ENCODE measurements at regions not wholly inside any gene's neighbourhood (a gene's known extent, or its start where the extent isn't known, plus 50 kb on each side); places are given as distances from the start of the nearest gene placed in this dataset.
"Not testable (repeated sequence)": the region's sequence is repeated elsewhere in the genome, so short reads cannot be mapped to it uniquely, and the experiment has no call there.

- TF ChIP-seq BCL11A (IDR thresholded peaks at IDR 0.05; ENCODE audit: low read depth, low read length), result no peak
- no peak for TF ChIP-seq HDAC6 (IDR thresholded peaks at IDR 0.05; ENCODE audit: unreplicated experiment)
- no peak for TF ChIP-seq ZBTB33 (IDR thresholded peaks at IDR 0.05)
- no peak for TF ChIP-seq BCL3 (IDR thresholded peaks at IDR 0.05; ENCODE audit: borderline replicate concordance, insufficient read depth, low read depth, low read length, poor library complexity, severe bottlenecking)
- TF ChIP-seq ZBTB4 (CRISPR knock-in tag; IDR thresholded peaks at IDR 0.05), result no peak
- TF ChIP-seq RCOR1 (conservative IDR thresholded peaks at IDR 0.05; ENCODE audit: low read depth, low read length), result no peak
- no peak for TF ChIP-seq LARP7 (IDR thresholded peaks at IDR 0.05)
- no peak for TF ChIP-seq IRF4 (IDR thresholded peaks at IDR 0.05; ENCODE audit: low read depth, low read length)
These were observed 388.7 kb downstream of the NPHP4 start (continued) for GRCh38 chr1:5603353-5604104.

GRCh38 chr1:5602718-5603117 lies 389.5 kb downstream of the NPHP4 start:
- H3K79me2 ChIP-seq (ENCODE audit: control insufficient read depth, insufficient read depth, low read length); H3K4me2 ChIP-seq (ENCODE audit: control insufficient read depth, insufficient read depth); H2AFZ ChIP-seq (ENCODE audit: control insufficient read depth, low read depth, low read length); H3K9me3 ChIP-seq (replicated peaks; ENCODE audit: control insufficient read depth, insufficient read depth, low read length); BruUV-seq (replicated peaks); H3K4me3 ChIP-seq; RAD21 ChIA-PET (ENCODE audit: unreplicated experiment); intact Hi-C loops (cut with micrococcal nuclease; ENCODE audit: unreplicated experiment); CTCF ChIA-PET; H3K4me1 ChIP-seq (ENCODE audit: control insufficient read depth, insufficient read depth, low read length); H3K27me3 ChIP-seq (replicated peaks in 1 of 2; ENCODE audit: control insufficient read depth in 2 of 2, insufficient read depth in 2 of 2, low read length in 1 of 2); H3K9ac ChIP-seq (ENCODE audit: control insufficient read depth, insufficient read depth, low read length); FAIRE-seq; H3K27ac ChIP-seq (ENCODE audit: control insufficient read depth, insufficient read depth); SMC1A ChIA-PET (ENCODE audit: uncharacterized antibody, unreplicated experiment); ATAC-seq; H4K20me1 ChIP-seq (ENCODE audit: control insufficient read depth, insufficient read depth); H3K36me3 ChIP-seq (ENCODE audit: control insufficient read depth in 2 of 2, insufficient read depth in 2 of 2, low read length in 1 of 2); POLR2A ChIA-PET; DNase-seq (ENCODE audit: low read depth, low spot score); in situ Hi-C loops (cut with MboI): not testable (repeated sequence)
- WGBS (ENCODE audit: insufficient coverage, insufficient replicate concordance, low lambda C conversion rate, missing lambda C conversion rate), result 16% methylated on average over 4 of the region's 5 CpGs
